G401 (cell line): ENCODE measurements at regions not wholly inside any gene's neighbourhood (a gene's known extent, or its start where the extent isn't known, plus 50 kb on each side); places are given as distances from the start of the nearest gene placed in this dataset.
"Not testable (repeated sequence)": the region's sequence is repeated elsewhere in the genome, so short reads cannot be mapped to it uniquely, and the experiment has no call there.

Experiments
- DNase-seq: peaks from one replicate; pipeline ENCODE4 v3.0.0-alpha.2; 2015; ENCODE audit warnings: low spot score
- in situ Hi-C: cut with HindIII; loops from 2 replicates; pipeline ENCODE4 v1.10.0; 2016; ENCODE audit warnings: low sequenced_read_pairs, mixed read lengths

GRCh38 chrX:18102006-18102405, 118.7 kb downstream of the BEND2 start:
- no peak for DNase-seq
- in situ Hi-C loops, result no loop called here

- no peak for DNase-seq
- in situ Hi-C loops, result no loop called here
These were observed 119.6 kb downstream of the BEND2 start for GRCh38 chrX:18101087-18101486.

DNA sequence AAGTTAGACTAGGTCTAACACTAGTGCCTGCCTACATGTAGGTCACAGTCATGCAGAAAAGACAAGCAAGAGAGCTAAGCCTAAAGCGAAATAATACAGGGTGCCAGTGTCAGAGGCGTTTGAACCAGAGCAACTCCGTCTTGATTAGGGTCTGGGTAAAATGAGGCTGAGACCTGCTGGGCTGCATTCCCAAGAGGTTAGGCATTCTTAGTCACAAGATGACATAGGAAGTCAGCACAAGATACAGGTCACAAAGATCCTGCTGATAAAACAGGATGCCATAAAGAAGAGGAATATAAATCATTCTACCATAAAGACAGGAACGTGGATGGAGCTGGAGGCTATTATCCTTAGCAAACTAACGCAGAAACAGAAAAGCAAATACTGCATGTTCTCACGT, 120.9 kb downstream of the BEND2 start:
- DNase-seq, result no peak
- in situ Hi-C loops, result no loop called here

DNA sequence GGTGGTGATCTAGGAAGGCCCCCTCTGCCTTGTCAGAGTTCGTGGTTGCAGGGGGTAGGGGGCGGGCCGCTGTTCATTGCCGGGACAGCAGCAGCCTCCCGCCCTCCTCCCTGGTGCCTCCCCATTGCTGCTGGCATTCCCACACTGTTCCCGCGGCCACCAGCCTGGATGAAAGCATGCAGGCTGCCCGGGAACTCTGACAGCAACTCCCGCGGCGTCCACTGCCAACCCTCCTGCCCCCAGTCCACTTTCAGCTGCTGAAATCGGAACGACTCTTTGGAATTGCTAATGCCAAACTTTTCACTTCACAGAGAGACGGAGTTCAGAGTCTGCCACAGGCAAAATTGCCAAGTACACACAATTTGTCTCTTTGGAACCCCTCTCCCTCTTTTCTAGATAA, 121.9 kb downstream of the BEND2 start:
- in situ Hi-C loops, result no loop called here
- peak; percentile 1 for DNase-seq

DNA sequence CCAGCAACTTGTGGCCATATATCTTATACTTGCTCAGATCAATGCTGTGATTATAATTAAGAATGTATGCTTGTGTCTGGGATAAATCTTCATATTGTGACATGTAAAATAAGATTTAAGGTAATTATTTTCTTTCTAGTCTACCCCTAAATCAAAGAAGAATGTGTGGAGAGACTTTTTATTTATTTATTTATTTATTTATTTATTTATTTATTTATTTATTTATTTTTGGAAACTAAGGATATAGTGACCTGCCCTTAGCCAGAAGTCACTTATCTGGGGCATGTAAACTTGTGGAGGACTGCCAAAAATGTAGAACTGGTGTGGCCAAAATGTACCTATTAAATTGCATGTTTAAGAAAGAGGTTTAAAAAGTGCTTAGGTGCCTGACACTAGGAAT, 144.3 kb downstream of the BEND2 start:
- in situ Hi-C loops, result no loop called here
- DNase-seq, result no peak

- in situ Hi-C loops, result no loop called here
- DNase-seq, result no peak
These were observed 145.1 kb downstream of the BEND2 start for GRCh38 chrX:18075603-18076002.

DNA sequence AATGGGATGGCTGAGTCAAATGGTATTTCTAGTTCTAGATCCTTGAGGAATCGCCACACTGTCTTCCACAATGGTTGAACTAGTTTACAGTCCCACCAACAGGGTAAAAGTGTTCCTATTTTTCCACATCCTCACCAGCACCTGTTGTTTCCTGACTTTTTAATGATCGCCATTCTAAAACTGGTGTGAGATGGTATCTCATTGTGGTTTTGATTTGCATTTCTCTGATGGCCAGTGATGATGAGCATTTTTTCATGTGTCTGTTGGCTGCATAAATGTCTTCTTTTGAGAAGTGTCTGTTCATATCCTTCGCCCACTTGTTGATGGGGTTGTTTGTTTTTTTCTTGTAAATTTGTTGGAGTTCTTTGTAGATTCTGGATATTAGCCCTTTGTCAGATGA, 152.6 kb downstream of the BEND2 start:
- in situ Hi-C loops, DNase-seq: not testable (repeated sequence)

GRCh38 chrX:18065956-18066355, 154.7 kb downstream of the BEND2 start:
- DNase-seq, result no peak
- in situ Hi-C loops, result no loop called here

DNA sequence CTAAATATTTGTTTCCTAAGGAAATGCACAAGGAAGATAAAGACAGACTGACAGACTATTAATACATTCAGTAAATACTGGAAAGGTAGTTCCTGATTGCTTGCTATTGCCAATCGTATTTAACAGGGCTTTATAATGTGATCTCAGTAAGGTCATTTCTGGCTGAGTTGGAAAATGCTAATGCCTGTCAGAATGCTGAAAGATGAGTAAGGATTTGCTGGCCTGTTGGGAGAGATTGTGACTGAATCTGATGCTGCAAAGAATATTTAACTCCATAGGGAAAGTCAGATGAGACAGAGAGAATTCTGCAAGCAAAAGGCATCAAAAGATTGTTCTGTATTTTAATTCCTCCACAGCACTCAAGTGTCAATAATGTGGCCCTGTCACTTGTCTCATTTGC, 169.0 kb downstream of the BEND2 start:
- in situ Hi-C loops, result no loop called here
- no peak for DNase-seq

GRCh38 chrX:18047491-18047890, 173.2 kb downstream of the BEND2 start:
- in situ Hi-C loops, result no loop called here

GRCh38 chrX:18045436-18045835, 175.2 kb downstream of the BEND2 start:
- no peak for DNase-seq
- in situ Hi-C loops, result no loop called here

More at GRCh38 chrX:18047491-18047890, 173.2 kb downstream of the BEND2 start:
- DNase-seq, result no peak

- no peak for DNase-seq
- in situ Hi-C loops, result no loop called here
These were observed 177.9 kb downstream of the BEND2 start for GRCh38 chrX:18042776-18043175.

- in situ Hi-C loops, result no loop called here
These were observed 179.0 kb downstream of the BEND2 start for GRCh38 chrX:18041656-18042055.

DNA sequence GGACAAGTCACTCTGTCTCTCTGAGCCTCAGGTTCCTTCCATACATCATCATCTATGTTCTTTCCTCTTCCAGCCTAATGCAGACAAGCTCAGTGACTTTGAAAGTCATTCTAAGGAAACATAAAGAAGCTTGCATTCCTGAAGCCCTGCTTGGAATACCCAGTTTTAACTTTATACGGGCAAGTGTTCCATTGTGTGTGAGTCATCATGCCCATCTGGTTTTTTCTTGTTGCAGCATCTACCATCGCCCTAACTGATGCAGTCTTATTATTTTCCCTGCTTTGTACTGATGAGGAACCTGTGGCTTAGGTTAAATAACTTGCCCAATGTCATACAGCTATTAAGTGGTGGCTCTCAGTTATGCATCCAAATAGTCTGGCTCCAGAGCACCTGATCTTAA, 177.9 kb upstream of the RAI2 start:
- in situ Hi-C loops, result no loop called here

More at GRCh38 chrX:18041656-18042055, 179.0 kb downstream of the BEND2 start:
- DNase-seq, result no peak

GRCh38 chrX:18036394-18036793, 175.3 kb upstream of the RAI2 start:
- DNase-seq, result no peak
- in situ Hi-C loops, result no loop called here

More for the DNA sequence above, 177.9 kb upstream of the RAI2 start:
- DNase-seq, result no peak

DNA sequence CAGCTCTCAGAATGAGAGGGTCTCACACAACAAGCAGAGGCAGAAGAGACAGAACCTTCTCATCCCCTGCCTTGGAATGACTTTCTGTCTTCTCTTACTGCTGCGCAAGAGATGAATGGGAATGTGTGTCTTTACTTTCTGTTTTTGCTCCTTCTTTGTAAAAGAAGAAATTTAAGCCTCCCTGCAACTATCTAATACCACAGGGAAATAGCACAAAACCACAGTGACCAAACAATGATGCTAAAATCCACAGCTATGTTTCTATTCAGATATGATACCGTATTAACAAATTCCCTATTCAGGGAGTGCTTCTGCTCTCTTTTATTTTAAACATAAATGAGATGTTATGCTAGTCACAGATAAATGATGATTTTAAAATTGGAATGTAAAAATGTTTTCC, 173.8 kb upstream of the RAI2 start:
- in situ Hi-C loops, result no loop called here

DNA sequence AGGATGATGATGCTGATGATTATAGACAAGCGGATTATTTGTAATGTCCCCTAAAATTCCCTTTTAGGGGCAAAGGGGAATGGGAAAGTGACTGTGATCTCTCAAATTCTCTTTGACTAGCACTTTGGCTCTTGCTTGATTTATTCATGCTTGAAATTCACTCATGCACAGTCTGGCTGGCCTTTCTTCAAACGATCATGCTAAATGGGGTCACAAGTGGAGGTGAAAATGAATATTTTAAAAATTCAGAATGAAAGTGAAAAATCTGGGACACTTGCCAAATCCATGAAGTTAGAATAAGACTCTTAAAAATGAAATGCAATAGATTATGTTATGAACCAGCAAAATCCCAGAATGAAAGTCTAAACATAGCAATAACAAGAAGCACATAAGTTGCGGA, 173.4 kb upstream of the RAI2 start:
- in situ Hi-C loops, result no loop called here
- DNase-seq, result no peak

More for the DNA sequence above, 173.8 kb upstream of the RAI2 start:
- no peak for DNase-seq

DNA sequence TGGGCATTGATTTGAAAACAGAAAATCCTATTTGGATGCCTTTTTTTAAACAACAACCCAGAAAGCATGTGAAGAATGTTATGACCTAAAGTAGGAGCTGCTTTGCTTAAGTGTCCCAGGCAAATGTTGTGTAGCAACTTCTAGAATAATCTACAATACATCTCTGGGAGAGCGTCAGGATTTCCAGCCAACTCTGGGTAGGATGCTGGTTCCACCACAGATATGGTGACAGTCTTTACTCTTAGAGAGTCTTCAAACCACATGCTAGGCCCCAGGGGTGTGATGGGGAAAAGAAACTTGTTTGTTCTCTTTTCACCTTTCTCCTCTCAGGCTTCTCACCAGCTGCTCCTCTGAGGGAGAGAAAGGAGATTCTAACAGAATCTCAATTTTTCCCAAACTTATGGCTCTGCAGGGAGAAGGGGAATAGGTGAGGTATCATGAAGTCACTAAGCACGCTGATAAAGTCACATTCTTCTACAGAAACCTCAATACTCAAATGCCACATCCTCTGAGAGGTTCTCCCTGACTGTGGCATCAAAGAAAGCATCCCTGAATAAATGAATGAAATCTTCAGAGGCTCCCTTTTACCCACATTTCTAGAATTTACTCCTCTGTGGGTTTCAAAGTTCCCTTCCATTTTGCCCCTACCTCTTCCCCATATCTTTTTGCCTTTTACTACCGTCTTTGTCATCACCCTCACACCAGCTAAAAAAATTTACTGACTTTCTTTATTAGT, 171.6 kb upstream of the RAI2 start:
- in situ Hi-C loops, result no loop called here
- DNase-seq, result no peak

DNA sequence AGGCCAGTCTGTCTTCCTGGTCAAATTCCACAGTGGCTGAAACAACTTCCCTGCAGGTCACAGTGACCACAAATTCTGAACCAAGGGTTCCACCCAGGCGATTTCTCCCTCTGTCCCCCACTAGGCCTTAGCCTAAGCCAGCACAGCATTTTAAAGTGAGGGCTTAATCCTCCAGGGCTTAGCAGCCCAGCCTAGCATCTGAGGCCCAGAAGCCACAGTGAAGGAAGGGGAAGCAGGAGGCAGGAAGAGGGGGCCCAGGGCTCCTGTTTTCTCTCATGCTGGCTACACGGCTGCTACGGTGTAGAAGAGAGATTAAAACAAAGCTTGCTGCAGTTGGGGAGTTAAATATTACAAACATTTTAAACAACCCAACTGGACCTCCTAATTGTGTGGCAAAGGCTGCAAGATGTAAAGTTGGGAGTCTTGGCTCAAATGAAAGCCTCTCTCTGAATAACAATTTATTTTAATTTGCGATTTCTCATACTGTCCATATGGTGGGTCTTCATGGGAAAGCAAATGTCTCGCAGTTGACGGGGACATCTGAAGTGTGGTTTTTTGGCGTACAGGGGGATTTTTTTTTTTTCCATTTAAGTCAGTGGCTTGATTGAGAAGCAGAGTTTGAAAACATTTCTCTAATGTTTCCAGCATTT, 170.8 kb upstream of the RAI2 start:
- in situ Hi-C loops, result no loop called here

GRCh38 chrX:18030656-18031055, 169.6 kb upstream of the RAI2 start:
- DNase-seq, in situ Hi-C loops: not testable (repeated sequence)

More for the DNA sequence above, 170.8 kb upstream of the RAI2 start:
- no peak for DNase-seq

- in situ Hi-C loops, result no loop called here
- DNase-seq, result no peak
These were observed 165.1 kb upstream of the RAI2 start for GRCh38 chrX:18026166-18026565.
